ENCODE measurements at regions not wholly inside any gene's neighbourhood (a gene's known extent, or its start where the extent isn't known, plus 50 kb on each side); places are given as distances from the start of the nearest gene placed in this dataset.

GRCh38 chr7:21135437-21135836 lies 292.4 kb upstream of the SP4 start:
- peaks cover 6% of the 10 kb centered on the region for H3K27me3 Mint-ChIP-seq
- no peaks in the 10 kb centered on the region for H3K9me3 Mint-ChIP-seq
- H3K36me3 Mint-ChIP-seq (ENCODE audit: low read depth) = no peaks in the 10 kb centered on the region
- no peaks in the 10 kb centered on the region for H3K4me1 Mint-ChIP-seq
- no peak overlapping the region for H3K4me3 Mint-ChIP-seq
- no peak for DNase-seq
- H3K27ac Mint-ChIP-seq = no peak overlapping the region
- CTCF ChIA-PET = no interaction called here
- POLR2A ChIA-PET = no interaction called here

DNA sequence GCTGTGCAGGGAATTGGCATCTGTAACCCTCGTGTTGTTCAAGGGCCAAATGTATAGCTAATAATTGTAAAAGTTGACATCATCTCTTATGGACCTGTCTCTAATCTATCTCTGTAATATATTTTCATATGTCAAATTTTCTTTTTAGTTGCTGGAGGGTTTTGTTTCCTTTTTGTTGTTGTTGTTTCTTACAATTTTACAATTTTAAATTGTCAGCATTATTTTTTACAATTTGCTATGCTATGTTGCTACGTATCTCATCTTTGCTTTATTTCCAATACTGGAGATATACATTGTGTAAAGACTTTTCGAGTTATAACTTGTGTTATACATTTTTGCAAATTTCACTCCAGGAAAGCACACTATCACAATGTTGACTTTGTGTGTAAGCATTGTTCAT lies 290.2 kb upstream of the SP4 start:
- no peak overlapping the region for H3K27ac Mint-ChIP-seq
- H3K36me3 Mint-ChIP-seq (ENCODE audit: low read depth) = no peaks in the 10 kb centered on the region
- H3K27me3 Mint-ChIP-seq = peaks cover 7% of the 10 kb centered on the region
- no peak for DNase-seq
- no peaks in the 10 kb centered on the region for H3K9me3 Mint-ChIP-seq
- POLR2A ChIA-PET = no interaction called here
- H3K4me3 Mint-ChIP-seq = no peak overlapping the region
- CTCF ChIA-PET = no interaction called here
- no peaks in the 10 kb centered on the region for H3K4me1 Mint-ChIP-seq

DNA sequence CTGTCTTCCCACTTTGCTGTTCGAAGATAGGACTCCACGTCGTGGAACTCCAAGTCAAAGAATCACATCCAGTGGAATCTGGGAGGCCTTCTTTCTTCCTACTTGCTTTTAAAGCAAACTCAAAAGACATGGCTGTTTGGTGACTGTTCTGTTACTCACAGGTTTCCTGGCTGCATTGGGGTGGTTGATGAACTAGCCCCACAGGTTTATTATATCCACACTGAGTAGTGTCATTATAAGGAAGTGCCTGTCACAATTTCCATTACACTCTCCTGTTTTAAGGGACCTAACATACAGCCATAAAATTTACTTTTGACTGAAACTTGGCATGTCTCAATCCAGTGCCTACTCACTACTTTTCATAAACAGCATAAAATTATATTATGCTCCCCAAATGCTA lies 287.3 kb upstream of the SP4 start:
- Mint-ChIP-seq H3K27me3 (peaks cover 7% of the 10 kb centered on the region), H3K4me1 (no peaks in the 10 kb centered on the region), H3K27ac (no peak overlapping the region), H3K36me3 (ENCODE audit: low read depth) (no peaks in the 10 kb centered on the region), H3K9me3 (no peaks in the 10 kb centered on the region), H3K4me3 (no peak overlapping the region)
- ChIA-PET CTCF (interaction anchor here (0.7 kb wide), 1 partner anchor 64 kb away, joined by 3 read pairs; no protein-coding TSS in a partner anchor), POLR2A (no interaction called here)
- no peak for DNase-seq

DNA sequence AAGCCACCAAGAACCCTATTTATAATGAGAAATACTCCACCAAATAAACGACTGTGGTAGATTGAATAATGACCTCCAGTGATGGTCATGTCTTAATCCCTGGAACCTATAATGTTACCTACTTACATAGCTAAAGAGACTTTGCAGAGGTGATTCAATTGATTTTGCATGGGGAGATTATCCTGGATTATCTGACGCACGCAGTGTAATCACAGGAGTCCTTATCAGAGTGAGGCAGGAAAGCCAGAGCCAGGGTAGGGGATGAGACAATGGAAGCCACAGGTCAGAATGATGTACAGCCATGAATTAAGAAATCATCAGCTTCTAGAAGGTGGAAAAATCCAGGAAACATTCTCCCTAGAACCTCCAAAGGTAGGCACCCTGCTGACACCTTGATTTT lies 286.4 kb upstream of the SP4 start:
- DNase-seq = no peak
- POLR2A ChIA-PET = no interaction called here
- Mint-ChIP-seq H3K4me1 (no peaks in the 10 kb centered on the region), H3K9me3 (no peaks in the 10 kb centered on the region), H3K36me3 (ENCODE audit: low read depth) (no peaks in the 10 kb centered on the region), H3K4me3 (no peak overlapping the region), H3K27me3 (peaks cover 7% of the 10 kb centered on the region), H3K27ac (no peak overlapping the region)
- CTCF ChIA-PET = interaction anchor here (0.7 kb wide), 1 partner anchor 63 kb away, joined by 3 read pairs; no protein-coding TSS in a partner anchor

- no peaks in the 10 kb centered on the region for H3K4me1 Mint-ChIP-seq
- no peak overlapping the region for H3K27ac Mint-ChIP-seq
- DNase-seq = no peak
- no peaks in the 10 kb centered on the region for H3K9me3 Mint-ChIP-seq
- H3K36me3 Mint-ChIP-seq (ENCODE audit: low read depth) = no peaks in the 10 kb centered on the region
- H3K27me3 Mint-ChIP-seq = peaks cover 7% of the 10 kb centered on the region
- ChIA-PET CTCF (no interaction called here), POLR2A (no interaction called here)
- no peak overlapping the region for H3K4me3 Mint-ChIP-seq
Observed at GRCh38 chr7:21142081-21142480, 285.8 kb upstream of the SP4 start.

- POLR2A ChIA-PET = no interaction called here
Observed at GRCh38 chr7:21146642-21147423, 281.1 kb upstream of the SP4 start.

GRCh38 chr7:21149809-21150208 lies 278.1 kb upstream of the SP4 start:
- H3K27ac Mint-ChIP-seq = no peak overlapping the region
- H3K4me3 Mint-ChIP-seq = no peak overlapping the region
- H3K27me3 Mint-ChIP-seq = peaks cover 8% of the 10 kb centered on the region
- ChIA-PET POLR2A (no interaction called here), CTCF (no interaction called here)
- H3K4me1 Mint-ChIP-seq = no peaks in the 10 kb centered on the region
- no peaks in the 10 kb centered on the region for H3K9me3 Mint-ChIP-seq
- DNase-seq = no peak
- H3K36me3 Mint-ChIP-seq (ENCODE audit: low read depth) = no peaks in the 10 kb centered on the region

More at GRCh38 chr7:21146642-21147423, 281.1 kb upstream of the SP4 start:
- H3K27me3 Mint-ChIP-seq = peaks cover under 1% of the 10 kb centered on the region
- H3K36me3 Mint-ChIP-seq (ENCODE audit: low read depth) = no peaks in the 10 kb centered on the region
- no peak for DNase-seq
- no peaks in the 10 kb centered on the region for H3K9me3 Mint-ChIP-seq
- no peaks in the 10 kb centered on the region for H3K4me1 Mint-ChIP-seq
- H3K4me3 Mint-ChIP-seq = no peak overlapping the region
- H3K27ac Mint-ChIP-seq = no peak overlapping the region
- CTCF ChIA-PET = no interaction called here

DNA sequence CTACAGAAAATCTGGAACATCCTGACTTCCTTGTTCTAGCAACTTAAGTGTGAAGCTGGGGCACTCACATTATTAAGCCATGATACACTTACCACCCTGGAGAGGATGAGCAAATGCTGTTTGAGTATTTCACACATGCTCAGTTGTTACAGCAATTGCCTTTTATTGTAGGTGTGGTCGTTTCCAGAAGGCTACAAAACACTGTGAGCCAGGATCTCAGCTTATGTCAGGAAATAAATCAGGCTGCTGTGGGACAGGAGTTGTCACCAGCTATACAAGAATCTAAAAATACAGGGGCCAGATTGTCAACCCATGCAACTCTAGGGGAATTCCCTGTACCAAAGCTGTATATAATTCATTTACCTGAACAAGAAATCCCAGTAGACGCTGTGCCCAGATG lies 273.3 kb upstream of the SP4 start:
- no peak for DNase-seq
- Mint-ChIP-seq H3K4me3 (no peak overlapping the region), H3K27ac (no peak overlapping the region), H3K9me3 (no peaks in the 10 kb centered on the region), H3K36me3 (ENCODE audit: low read depth) (no peaks in the 10 kb centered on the region), H3K4me1 (no peaks in the 10 kb centered on the region), H3K27me3 (peaks cover 13% of the 10 kb centered on the region)
- CTCF ChIA-PET = no interaction called here
- POLR2A ChIA-PET = no interaction called here

- Mint-ChIP-seq H3K36me3 (ENCODE audit: low read depth) (no peaks in the 10 kb centered on the region), H3K27me3 (peaks cover 7% of the 10 kb centered on the region), H3K4me1 (no peaks in the 10 kb centered on the region), H3K27ac (no peak overlapping the region), H3K4me3 (no peak overlapping the region), H3K9me3 (no peaks in the 10 kb centered on the region)
- DNase-seq = no peak
- ChIA-PET POLR2A (no interaction called here), CTCF (no interaction called here)
Observed at GRCh38 chr7:21159506-21159905, 268.4 kb upstream of the SP4 start.

GRCh38 chr7:21160401-21160800 lies 267.5 kb upstream of the SP4 start:
- CTCF ChIA-PET = no interaction called here
- H3K27me3 Mint-ChIP-seq = peaks cover 4% of the 10 kb centered on the region
- no peak overlapping the region for H3K27ac Mint-ChIP-seq
- no peak overlapping the region for H3K4me3 Mint-ChIP-seq
- no peaks in the 10 kb centered on the region for H3K9me3 Mint-ChIP-seq
- DNase-seq = no peak
- POLR2A ChIA-PET = no interaction called here
- H3K4me1 Mint-ChIP-seq = no peaks in the 10 kb centered on the region
- no peaks in the 10 kb centered on the region for H3K36me3 Mint-ChIP-seq (ENCODE audit: low read depth)

DNA sequence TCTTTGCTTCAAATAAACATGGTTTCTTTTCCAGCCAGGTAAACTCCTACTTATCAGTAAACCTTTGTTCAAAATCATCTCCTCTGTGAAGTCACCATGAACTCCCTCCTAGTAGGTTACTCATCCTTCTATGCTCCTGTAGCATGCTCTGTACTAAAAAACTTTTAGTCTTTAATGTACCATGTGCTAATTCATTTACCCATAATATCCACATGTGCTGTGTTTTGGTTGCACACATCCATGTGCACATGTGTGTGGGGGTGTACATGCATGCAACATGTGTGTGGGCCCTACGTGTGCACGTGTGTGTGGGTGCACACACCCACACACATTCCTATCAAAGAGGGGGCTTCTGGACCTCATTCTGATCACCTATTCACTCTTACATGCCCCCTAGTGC lies 259.9 kb upstream of the SP4 start:
- no peak for DNase-seq
- ChIA-PET POLR2A (no interaction called here), CTCF (no interaction called here)
- H3K36me3 Mint-ChIP-seq (ENCODE audit: low read depth) = no peaks in the 10 kb centered on the region
- no peaks in the 10 kb centered on the region for H3K9me3 Mint-ChIP-seq
- no peaks in the 10 kb centered on the region for H3K4me1 Mint-ChIP-seq
- no peak overlapping the region for H3K27ac Mint-ChIP-seq
- no peak overlapping the region for H3K4me3 Mint-ChIP-seq
- H3K27me3 Mint-ChIP-seq = peaks cover 28% of the 10 kb centered on the region

GRCh38 chr7:21169667-21170580 lies 258.0 kb upstream of the SP4 start:
- H3K4me3 Mint-ChIP-seq = no peak overlapping the region
- POLR2A ChIA-PET = no interaction called here
- H3K9me3 Mint-ChIP-seq = no peaks in the 10 kb centered on the region
- no peaks in the 10 kb centered on the region for H3K4me1 Mint-ChIP-seq
- H3K36me3 Mint-ChIP-seq (ENCODE audit: low read depth) = no peaks in the 10 kb centered on the region
- peaks cover 26% of the 10 kb centered on the region for H3K27me3 Mint-ChIP-seq
- CTCF ChIA-PET = no interaction called here
- no peak for DNase-seq
- no peak overlapping the region for H3K27ac Mint-ChIP-seq

DNA sequence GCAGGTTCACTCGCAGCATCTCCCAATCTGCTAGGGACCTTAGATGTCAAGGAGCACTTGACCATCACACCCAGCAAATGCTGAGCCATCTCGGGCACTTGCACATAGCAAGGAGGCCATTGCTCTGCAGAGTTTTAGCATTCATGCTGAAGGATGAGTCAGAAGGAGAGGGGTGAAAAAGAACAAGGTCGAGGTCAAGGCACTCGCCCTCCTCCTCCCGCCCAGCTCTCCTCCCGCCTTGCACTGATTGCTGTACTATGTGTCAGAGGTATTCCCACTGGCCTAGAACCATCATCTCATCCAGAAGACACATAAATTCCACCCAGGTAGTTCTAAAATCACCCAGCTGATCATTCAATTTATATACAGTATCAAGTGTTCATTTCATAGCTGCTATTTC lies 255.1 kb upstream of the SP4 start:
- ChIA-PET CTCF (no interaction called here), POLR2A (no interaction called here)
- peaks cover 23% of the 10 kb centered on the region for H3K27me3 Mint-ChIP-seq
- no peak overlapping the region for H3K4me3 Mint-ChIP-seq
- H3K27ac Mint-ChIP-seq = no peak overlapping the region
- H3K4me1 Mint-ChIP-seq = no peaks in the 10 kb centered on the region
- no peaks in the 10 kb centered on the region for H3K36me3 Mint-ChIP-seq (ENCODE audit: low read depth)
- DNase-seq = no peak
- H3K9me3 Mint-ChIP-seq = no peaks in the 10 kb centered on the region

GRCh38 chr7:21173436-21173835 lies 254.4 kb upstream of the SP4 start:
- no peak overlapping the region for H3K4me3 Mint-ChIP-seq
- no peak overlapping the region for H3K27ac Mint-ChIP-seq
- no peak for DNase-seq
- ChIA-PET POLR2A (no interaction called here), CTCF (no interaction called here)
- H3K36me3 Mint-ChIP-seq (ENCODE audit: low read depth) = no peaks in the 10 kb centered on the region
- no peaks in the 10 kb centered on the region for H3K4me1 Mint-ChIP-seq
- H3K27me3 Mint-ChIP-seq = peaks cover 19% of the 10 kb centered on the region
- no peaks in the 10 kb centered on the region for H3K9me3 Mint-ChIP-seq

Data from activated CD4-positive, alpha-beta memory T cell treated with anti-CD3 and anti-CD28 coated beads, Interleukin-2, amount 10 ng/mL, durations not matched to agents 7 days and 5 days (primary cell).